ENCODE measurements at regions not wholly inside any gene's neighbourhood (a gene's known extent, or its start where the extent isn't known, plus 50 kb on each side); places are given as distances from the start of the nearest gene placed in this dataset.

GRCh38 chr12:33531261-33531660 lies 91.6 kb upstream of the SYT10 start:
- Histone ChIP-seq H3K9me3 (ENCODE audit: low read length) (no peaks in the 10 kb centered on the region), H3K9ac (ENCODE audit: low read length) (no peak overlapping the region), H3K79me2 (replicated peaks; ENCODE audit: insufficient read depth, low read length) (no peaks in the 10 kb centered on the region), H3K36me3 (ENCODE audit: insufficient read depth, low read length) (no peaks in the 10 kb centered on the region), H4K20me1 (ENCODE audit: insufficient read depth) (no peaks in the 10 kb centered on the region), H3K27ac (ENCODE audit: low read length) (no peak overlapping the region), H3K27me3 (ENCODE audit: insufficient read depth, low read depth, low read length) (no peaks in the 10 kb centered on the region), H3F3A (ENCODE audit: insufficient read depth, low read length, poor library complexity, severe bottlenecking) (no peaks in the 10 kb centered on the region), H3K9me2 (ENCODE audit: insufficient read depth, low read length) (no peaks in the 10 kb centered on the region), H3K4me3 (ENCODE audit: low read length) (no peak overlapping the region), H2AFZ (ENCODE audit: low read depth, low read length) (no peak overlapping the region), H3K4me2 (ENCODE audit: low read length) (no peak overlapping the region)
- TF ChIP-seq SMC3 (conservative IDR thresholded peaks at IDR 0.05; ENCODE audit: poor library complexity) (no peak), EP300 (conservative IDR thresholded peaks at IDR 0.05; ENCODE audit: poor library complexity, severe bottlenecking) (no peak), TAF1 (IDR thresholded peaks at IDR 0.05; ENCODE audit: low read depth) (no peak), CTCF (IDR thresholded peaks at IDR 0.05; ENCODE audit: poor library complexity, severe bottlenecking) (no peak), REST (IDR thresholded peaks at IDR 0.05; ENCODE audit: borderline replicate concordance) (no peak), RAD21 (conservative IDR thresholded peaks at IDR 0.05) (no peak), MXI1 (conservative IDR thresholded peaks at IDR 0.05; ENCODE audit: poor library complexity, severe bottlenecking) (no peak)

DNA sequence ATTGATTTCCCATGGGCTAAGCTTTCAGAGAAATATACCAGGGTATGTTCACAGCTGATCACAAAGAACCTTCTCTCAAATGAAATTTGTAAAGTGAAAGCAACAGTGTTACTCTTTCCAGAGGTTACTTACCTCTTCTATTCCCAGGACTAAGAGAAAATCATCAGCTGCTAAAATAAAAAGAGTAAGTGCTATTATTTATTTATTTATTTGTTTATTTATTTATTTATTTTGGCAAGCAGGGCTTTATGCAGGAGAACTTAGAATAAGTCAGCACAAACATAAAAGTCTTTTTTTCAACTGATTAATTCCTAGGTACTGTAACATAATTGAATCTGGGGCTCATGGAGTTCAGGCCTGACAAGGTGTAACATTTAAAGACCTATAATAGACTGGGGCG lies 93.9 kb upstream of the SYT10 start:
- no peak overlapping the region for H3K27ac ChIP-seq (ENCODE audit: low read length)
- no peak overlapping the region for H3K9ac ChIP-seq (ENCODE audit: low read length)
- no peak overlapping the region for H2AFZ ChIP-seq (ENCODE audit: low read depth, low read length)
- H4K20me1 ChIP-seq (ENCODE audit: insufficient read depth) = no peaks in the 10 kb centered on the region
- H3K79me2 ChIP-seq (replicated peaks; ENCODE audit: insufficient read depth, low read length) = no peaks in the 10 kb centered on the region
- H3K36me3 ChIP-seq (ENCODE audit: insufficient read depth, low read length) = no peaks in the 10 kb centered on the region
- H3K4me2 ChIP-seq (ENCODE audit: low read length) = no peak overlapping the region
- no peaks in the 10 kb centered on the region for H3K27me3 ChIP-seq (ENCODE audit: insufficient read depth, low read depth, low read length)
- H3K9me2 ChIP-seq (ENCODE audit: insufficient read depth, low read length) = no peaks in the 10 kb centered on the region
- H3F3A ChIP-seq (ENCODE audit: insufficient read depth, low read length, poor library complexity, severe bottlenecking) = no peaks in the 10 kb centered on the region
- H3K4me3 ChIP-seq (ENCODE audit: low read length) = no peak overlapping the region
- TF ChIP-seq EP300 (conservative IDR thresholded peaks at IDR 0.05; ENCODE audit: poor library complexity, severe bottlenecking) (no peak), RAD21 (conservative IDR thresholded peaks at IDR 0.05) (no peak), EZH2 (IDR thresholded peaks at IDR 0.05; ENCODE audit: borderline replicate concordance, insufficient read depth, low read length, poor library complexity, severe bottlenecking) (no peak), TAF1 (IDR thresholded peaks at IDR 0.05; ENCODE audit: low read depth) (no peak), SMC3 (conservative IDR thresholded peaks at IDR 0.05; ENCODE audit: poor library complexity) (no peak), POLR2AphosphoS5 (IDR thresholded peaks at IDR 0.05) (no peak), MXI1 (conservative IDR thresholded peaks at IDR 0.05; ENCODE audit: poor library complexity, severe bottlenecking) (no peak), CTCF (IDR thresholded peaks at IDR 0.05; ENCODE audit: poor library complexity, severe bottlenecking) (no peak), REST (IDR thresholded peaks at IDR 0.05; ENCODE audit: borderline replicate concordance) (no peak)
- no peaks in the 10 kb centered on the region for H3K9me3 ChIP-seq (ENCODE audit: low read length)

All from neural cell (in vitro differentiated cells).